NCI-H2107 treated with DMSO at 0.1 percent for 48 hours (cell line): ENCODE measurements at regions not wholly inside any gene's neighbourhood (a gene's known extent, or its start where the extent isn't known, plus 50 kb on each side); places are given as distances from the start of the nearest gene placed in this dataset.

ENCODE experiments used
- DNase-seq: peaks from one replicate; lab custom pipeline; 2025; ENCODE audit not compliant: unreplicated experiment; lab: John Stamatoyannopoulos, UW

DNA sequence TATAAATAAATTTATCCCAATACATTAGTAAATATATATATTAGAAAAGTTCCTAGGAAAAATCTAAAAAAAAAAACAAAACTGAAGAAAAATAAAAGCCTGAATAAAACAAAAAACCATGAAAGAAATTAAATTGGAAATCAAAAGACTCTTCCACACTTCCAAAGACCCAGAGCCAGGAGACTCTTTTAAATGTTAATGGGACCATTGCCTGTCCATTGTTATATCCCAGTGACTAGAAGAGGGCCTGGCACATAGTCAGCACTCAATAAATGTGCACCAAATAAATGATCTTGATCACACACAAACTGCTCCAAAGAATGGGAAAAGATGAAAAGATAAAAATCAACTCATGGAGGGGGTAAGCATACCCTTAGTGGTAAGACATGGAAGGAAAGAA, 51.3 kb upstream of the CLDN18 start:
- DNase-seq, result no peak
